Endothelial cell of umbilical vein (primary cell): ENCODE measurements at regions not wholly inside any gene's neighbourhood (a gene's known extent, or its start where the extent isn't known, plus 50 kb on each side); places are given as distances from the start of the nearest gene placed in this dataset.

ENCODE experiments used
- BruUV-seq: library from RNA; stranded (reverse); fragments of 400-500 nt; replicated peaks from 2 replicates; lab custom pipeline; 2021; lab: Mats Ljungman, UMichigan
- CTCF ChIA-PET: fragments of 300-600, 350-600 bp; sonication (Branson Sonifier 250); formaldehyde crosslinking; loops from one replicate; lab custom pipeline; 2021; ENCODE audit warnings: antibody characterized with exemption, inconsistent platforms; lab: Charles Lee
- POLR2A ChIA-PET: fragments of 300-600, 350-600 bp; sonication (Branson Sonifier 250); formaldehyde crosslinking; loops from one replicate; lab custom pipeline; 2021; ENCODE audit warnings: antibody characterized with exemption, inconsistent platforms; lab: Charles Lee
- DNase-seq: peaks from one replicate; pipeline ENCODE4 v3.0.0-alpha.2; 2011; ENCODE audit warnings: low read depth, low spot score
- FAIRE-seq: peaks from 2 replicates; lab custom pipeline; 2011; peaks lifted over from hg19 to GRCh38; lab: Jason Lieb, UNC
- H2AFZ ChIP-seq: 2 replicates; pipeline ENCODE4 v1.6.0; 2012; ENCODE audit warnings: low read depth, low read length, control low read depth, inconsistent platforms
- H3K27ac ChIP-seq: 2 replicates; pipeline ENCODE4 v1.5.1; 2011; ENCODE audit warnings: low read depth, mild to moderate bottlenecking, control low read depth, low read length, moderate library complexity; ENCODE audit not compliant: insufficient read depth
- H3K27me3 ChIP-seq, 2 experiments: 2 replicates each; pipeline versions ENCODE4 v1.6.0 to v1.6.1; 2011; ENCODE audit warnings: low read length in 2 of 2, mixed read lengths in 1 of 2; ENCODE audit not compliant: control insufficient read depth in 2 of 2, insufficient read depth in 2 of 2
- H3K36me3 ChIP-seq, 2 experiments: 2 replicates in 1 of 2; 3 replicates in 1 of 2; pipeline ENCODE4 v1.5.1; 2011; ENCODE audit warnings: low read length in 2 of 2, mild to moderate bottlenecking in 1 of 2, moderate library complexity in 1 of 2; ENCODE audit not compliant: control insufficient read depth in 2 of 2, insufficient read depth in 2 of 2; ENCODE audit errors: extremely low read depth in 1 of 2
- H3K4me1 ChIP-seq: 3 replicates; pipeline ENCODE4 v1.5.1; 2011; ENCODE audit warnings: mild to moderate bottlenecking, low read length; ENCODE audit not compliant: control insufficient read depth, insufficient read depth; ENCODE audit errors: extremely low read depth
- H3K4me2 ChIP-seq: 2 replicates; pipeline ENCODE4 v1.6.1; 2011; ENCODE audit warnings: low read length, control low read depth, mixed read lengths; ENCODE audit not compliant: insufficient read depth
- H3K4me3 ChIP-seq, 3 experiments: fragments of 200-600 bp in 1 of 3; sonication (generic), shearing (Covaris generic) in 1 of 3; replicated peaks in 1 of 3; 2 replicates each; pipeline ENCODE4 v1.5.1; 2011 to 2016; ENCODE audit warnings: control low read depth in 3 of 3, low read length in 3 of 3, mild to moderate bottlenecking in 2 of 3, inconsistent platforms in 1 of 3, low read depth in 1 of 3, moderate library complexity in 1 of 3; ENCODE audit not compliant: insufficient read depth in 1 of 3
- H3K79me2 ChIP-seq: 2 replicates; pipeline ENCODE4 v1.6.0; 2012; ENCODE audit warnings: low read length, inconsistent platforms; ENCODE audit not compliant: control insufficient read depth, insufficient read depth
- H3K9ac ChIP-seq: replicated peaks from 2 replicates; pipeline ENCODE3; 2011; ENCODE audit warnings: low read length, control low read depth; ENCODE audit not compliant: insufficient read depth; ENCODE audit errors: extremely low read depth
- H3K9me1 ChIP-seq: replicated peaks from 3 replicates; pipeline ENCODE4 v1.6.0; 2011; ENCODE audit warnings: mild to moderate bottlenecking, low read length; ENCODE audit not compliant: control insufficient read depth, insufficient read depth; ENCODE audit errors: extremely low read depth
- H3K9me3 ChIP-seq: replicated peaks from 2 replicates; pipeline ENCODE4 v1.5.1; 2012; ENCODE audit warnings: low read length, inconsistent platforms; ENCODE audit not compliant: control insufficient read depth, insufficient read depth
- H4K20me1 ChIP-seq: replicated peaks from 2 replicates; pipeline ENCODE3; 2011; ENCODE audit warnings: mild to moderate bottlenecking, low read length; ENCODE audit not compliant: control insufficient read depth, insufficient read depth; ENCODE audit errors: extremely low read depth
- CTCF ChIP-seq, 2 donors: IDR thresholded peaks; 1 replicate in 1 of 2; 2 replicates in 1 of 2; pipeline ENCODE4 v1.5.1; 2011; ENCODE audit warnings: low read length in 2 of 2, mild to moderate bottlenecking in 2 of 2, moderate library complexity in 2 of 2, control low read depth in 1 of 2, inconsistent platforms in 1 of 2, low read depth in 1 of 2; ENCODE audit not compliant: insufficient read depth in 1 of 2; ENCODE audit errors: extremely low read depth in 1 of 2
- EZH2 ChIP-seq: IDR thresholded peaks from 2 replicates; pipeline ENCODE4 v1.6.1; 2012; ENCODE audit warnings: borderline replicate concordance, low read depth, mild to moderate bottlenecking, moderate library complexity, low read length, inconsistent platforms; ENCODE audit not compliant: severe bottlenecking
- FOS ChIP-seq: IDR thresholded peaks from 2 replicates; pipeline ENCODE4 v1.6.1; 2011; ENCODE audit warnings: mild to moderate bottlenecking, low read length, moderate library complexity, borderline replicate concordance; ENCODE audit not compliant: insufficient read depth
- GATA2 ChIP-seq: IDR thresholded peaks from 2 replicates; pipeline ENCODE4 v1.7.0; 2011; ENCODE audit warnings: low read depth, mild to moderate bottlenecking, moderate library complexity, mixed read lengths, low read length; ENCODE audit not compliant: insufficient read length, insufficient read depth
- JUN ChIP-seq: IDR thresholded peaks from 2 replicates; pipeline ENCODE4 v1.6.1; 2011; ENCODE audit warnings: borderline replicate concordance, low read depth; ENCODE audit not compliant: insufficient read length, insufficient read depth
- MAX ChIP-seq: IDR thresholded peaks from 2 replicates; pipeline ENCODE4 v1.6.1; 2011; ENCODE audit not compliant: insufficient read depth, insufficient read length
- MYC ChIP-seq: IDR thresholded peaks from one replicate; pipeline ENCODE4 v1.6.1; 2011; ENCODE audit warnings: mild to moderate bottlenecking, low read depth, low read length
- POLR2A ChIP-seq: IDR thresholded peaks from 2 replicates; pipeline ENCODE4 v1.6.1; 2012; ENCODE audit warnings: low read depth, mild to moderate bottlenecking, control low read depth, low read length
- POLR2AphosphoS5 ChIP-seq: IDR thresholded peaks from 2 replicates; pipeline ENCODE4 v1.6.1; 2012; ENCODE audit warnings: low read depth, mild to moderate bottlenecking, control low read depth, low read length, moderate library complexity; ENCODE audit not compliant: insufficient read depth
- dilution Hi-C: fragments of 300-500 bp; cut with MboI; formaldehyde crosslinking; loops from one replicate; pipeline ENCODE4 v1.15.0; 2019; ENCODE audit warnings: low sequenced_read_pairs; ENCODE audit not compliant: extremely low pct_ligation_motif_present
- intact Hi-C: fragments of 100-400 bp; cut with micrococcal nuclease; formaldehyde crosslinking; loops from one replicate; pipeline ENCODE4 v1.10.0; 2022

GRCh38 chr18:24964216-24964615 is 387.8 kb downstream of the ZNF521 start:
- dilution Hi-C loops = no loop called here
- ChIA-PET POLR2A (no interaction called here), CTCF (no interaction called here)
- Histone ChIP-seq H2AFZ (no peak overlapping the region), H3K27me3 (peaks cover 2 to 5% of the 10 kb centered on the region in 2 experiments), H3K4me2 (no peak overlapping the region), H3K9ac (no peak overlapping the region), H3K4me3 (no peak overlapping the region), H3K4me1 (no peaks in the 10 kb centered on the region), H3K27ac (no peak overlapping the region), H3K9me3 (no peaks in the 10 kb centered on the region), H3K79me2 (no peaks in the 10 kb centered on the region), H4K20me1 (no peaks in the 10 kb centered on the region), H3K36me3 (no peaks in the 10 kb centered on the region), H3K9me1 (no peaks in the 10 kb centered on the region)
- DNase-seq (no peak), FAIRE-seq (no peak)
- no peak for TF ChIP-seq EZH2
- no peak for TF ChIP-seq FOS
- no peak for TF ChIP-seq POLR2A
- TF ChIP-seq POLR2AphosphoS5 = no peak
- intact Hi-C loops = no loop called here
- BruUV-seq = no TSS peak

- Histone ChIP-seq H3K9me3 (no peaks in the 10 kb centered on the region), H4K20me1 (no peaks in the 10 kb centered on the region), H3K79me2 (no peaks in the 10 kb centered on the region), H2AFZ (no peak overlapping the region), H3K27ac (no peak overlapping the region), H3K9me1 (no peaks in the 10 kb centered on the region), H3K4me2 (no peak overlapping the region), H3K4me1 (no peaks in the 10 kb centered on the region), H3K9ac (no peak overlapping the region), H3K4me3 (no peak overlapping the region), H3K27me3 (no peaks in the 10 kb centered on the region), H3K36me3 (no peaks in the 10 kb centered on the region)
- intact Hi-C loops (no loop called here), dilution Hi-C loops (no loop called here)
- DNase-seq = no peak
- FAIRE-seq = no peak
- POLR2A ChIA-PET = no interaction called here
- no TSS peak for BruUV-seq
- CTCF ChIA-PET = no interaction called here
- TF ChIP-seq POLR2A (no peak), JUN (no peak), GATA2 (no peak), MYC (no peak), POLR2AphosphoS5 (no peak), MAX (no peak), EZH2 (no peak), CTCF (IDR thresholded peaks at IDR 0.05; ENCODE audit: extremely low read depth in 1 of 2, insufficient read depth in 1 of 2, low read depth in 1 of 2, low read length in 2 of 2) (no peak), FOS (no peak)
Observed at GRCh38 chr18:24968238-24968775, 383.7 kb downstream of the ZNF521 start.
